Kidney tubule cell (primary cell): ENCODE measurements at regions not wholly inside any gene's neighbourhood (a gene's known extent, or its start where the extent isn't known, plus 50 kb on each side); places are given as distances from the start of the nearest gene placed in this dataset.
A peak's percentile ranks its signal among the peaks of the same experiment; 100 is the strongest.
"Not testable (repeated sequence)": the region's sequence is repeated elsewhere in the genome, so short reads cannot be mapped to it uniquely, and the experiment has no call there.

Source experiments
- DNase-seq: peaks from one replicate; pipeline ENCODE4 v3.0.0-alpha.2; 2018; ENCODE audit warnings: low spot score

GRCh38 chr2:67294218-67294617 is 102.9 kb upstream of the ETAA1 start:
- no peak for DNase-seq

- no peak for DNase-seq
Measured at GRCh38 chr2:67295406-67295805, 101.7 kb upstream of the ETAA1 start.

- DNase-seq, result peak; percentile 61
Measured at GRCh38 chr2:67295851-67296250, 101.3 kb upstream of the ETAA1 start.

- peak; percentile 68 for DNase-seq
Measured at GRCh38 chr2:67304300-67304890, 92.7 kb upstream of the ETAA1 start.

- peak; percentile 51 for DNase-seq
Measured at GRCh38 chr2:67309281-67309680, 87.9 kb upstream of the ETAA1 start.

- DNase-seq, result peak; percentile 49
Measured at GRCh38 chr2:67311536-67311935, 85.6 kb upstream of the ETAA1 start.

- DNase-seq, result no peak
Measured at GRCh38 chr2:67312871-67313270, 84.3 kb upstream of the ETAA1 start.

GRCh38 chr2:67313536-67313935 is 83.6 kb upstream of the ETAA1 start:
- DNase-seq, result no peak

GRCh38 chr2:67318031-67318430 is 79.1 kb upstream of the ETAA1 start:
- DNase-seq, result no peak

- DNase-seq, result no peak
Measured at GRCh38 chr2:67318563-67318962, 78.6 kb upstream of the ETAA1 start.

GRCh38 chr2:67318993-67319481 is 78.1 kb upstream of the ETAA1 start:
- no peak for DNase-seq

- DNase-seq, result no peak
Measured at GRCh38 chr2:67320861-67321587, 76.1 kb upstream of the ETAA1 start.

- no peak for DNase-seq
Measured at GRCh38 chr2:67321588-67321903, 75.6 kb upstream of the ETAA1 start.

GRCh38 chr2:67322353-67323001 is 74.7 kb upstream of the ETAA1 start:
- DNase-seq, result peak; percentile 82

- DNase-seq, result no peak
Measured at GRCh38 chr2:67323209-67323991, 73.7 kb upstream of the ETAA1 start.

GRCh38 chr2:67329513-67329912 is 67.6 kb upstream of the ETAA1 start:
- no peak for DNase-seq

GRCh38 chr2:67329951-67330350 is 67.2 kb upstream of the ETAA1 start:
- DNase-seq, result no peak

- DNase-seq, result not testable (repeated sequence)
Measured at GRCh38 chr2:67331419-67332086, 65.6 kb upstream of the ETAA1 start.

GRCh38 chr2:67337903-67338302 is 59.2 kb upstream of the ETAA1 start:
- no peak for DNase-seq

- no peak for DNase-seq
Measured at GRCh38 chr2:67338601-67339233, 58.4 kb upstream of the ETAA1 start.

GRCh38 chr2:67339234-67339885 is 57.8 kb upstream of the ETAA1 start:
- DNase-seq, result no peak
